SJSA1 (cell line): ENCODE measurements at regions not wholly inside any gene's neighbourhood (a gene's known extent, or its start where the extent isn't known, plus 50 kb on each side); places are given as distances from the start of the nearest gene placed in this dataset.

ENCODE experiments used
- DNase-seq, 2 experiments: peaks; one replicate each; pipeline ENCODE4 v3.0.0-alpha.2; 2015 to 2020; ENCODE audit warnings: low spot score in 2 of 2, low read depth in 1 of 2
- H3K27ac ChIP-seq: fragments of 250-450 bp; sonication (Bioruptor Pico); 2 replicates; pipeline ENCODE4 v1.5.1; 2020; ENCODE audit warnings: mild to moderate bottlenecking, moderate library complexity
- H3K27me3 ChIP-seq: fragments of 250-450 bp; sonication (Bioruptor Pico); replicated peaks from 2 replicates; pipeline ENCODE4 v1.5.1; 2020; ENCODE audit warnings: mild to moderate bottlenecking, moderate library complexity
- H3K36me3 ChIP-seq: fragments of 250-450 bp; sonication (Bioruptor Pico); 2 replicates; pipeline ENCODE4 v1.5.1; 2020; ENCODE audit warnings: mild to moderate bottlenecking
- H3K4me1 ChIP-seq: fragments of 250-450 bp; sonication (Bioruptor Pico); replicated peaks from 2 replicates; pipeline ENCODE4 v1.6.1; 2021; ENCODE audit warnings: mild to moderate bottlenecking
- H3K4me3 ChIP-seq: fragments of 250-450 bp; sonication (Bioruptor Pico); 2 replicates; pipeline ENCODE4 v1.5.1; 2020; ENCODE audit warnings: mild to moderate bottlenecking
- H3K9me3 ChIP-seq: fragments of 250-450 bp; sonication (Bioruptor Pico); replicated peaks from 2 replicates; pipeline ENCODE4 v1.5.1; 2020; ENCODE audit warnings: mild to moderate bottlenecking

- DNase-seq = no peak
- no peaks in the 10 kb centered on the region for H3K9me3 ChIP-seq
- no peaks in the 10 kb centered on the region for H3K4me1 ChIP-seq
- no peak overlapping the region for H3K27ac ChIP-seq
- peaks cover 28% of the 10 kb centered on the region for H3K27me3 ChIP-seq
- no peak overlapping the region for H3K4me3 ChIP-seq
- H3K36me3 ChIP-seq = no peaks in the 10 kb centered on the region
Measured at GRCh38 chr2:239514754-239515530, 114.1 kb upstream of the HDAC4 start.

- no peaks in the 10 kb centered on the region for H3K9me3 ChIP-seq
- no peak overlapping the region for H3K27ac ChIP-seq
- no peak overlapping the region for H3K4me3 ChIP-seq
- no peaks in the 10 kb centered on the region for H3K36me3 ChIP-seq
- DNase-seq = no peak
- no peaks in the 10 kb centered on the region for H3K4me1 ChIP-seq
- H3K27me3 ChIP-seq = peaks cover 24% of the 10 kb centered on the region
Measured at GRCh38 chr2:239512054-239512453, 111.2 kb upstream of the HDAC4 start.

GRCh38 chr2:239509373-239510143, 108.7 kb upstream of the HDAC4 start:
- H3K4me1 ChIP-seq = no peaks in the 10 kb centered on the region

DNA sequence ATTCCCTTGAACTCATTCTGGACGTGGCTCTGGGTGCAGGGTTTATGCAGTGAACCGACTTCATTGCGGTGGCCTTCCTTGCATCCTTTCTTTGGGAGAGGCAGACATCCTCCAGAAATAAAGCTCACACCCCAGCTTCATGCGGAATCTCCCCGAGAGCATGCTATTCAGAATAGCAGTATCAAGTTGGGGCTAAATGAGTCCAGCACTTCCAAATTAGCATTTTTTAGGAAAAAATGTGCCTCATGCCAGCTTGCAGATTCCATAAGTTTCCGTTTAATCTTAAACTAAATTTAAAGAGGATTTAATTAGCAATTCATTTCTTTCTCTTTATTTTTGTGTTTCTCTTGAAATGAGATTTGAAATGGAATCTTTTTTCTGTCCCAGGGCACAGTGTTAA, 107.4 kb upstream of the HDAC4 start:
- Histone ChIP-seq H3K27me3 (peaks cover 21% of the 10 kb centered on the region; the same call in 1 of the 2 replicates), H3K36me3 (no peaks in the 10 kb centered on the region), H3K4me1 (no peaks in the 10 kb centered on the region), H3K9me3 (no peaks in the 10 kb centered on the region), H3K27ac (no peak overlapping the region), H3K4me3 (no peak overlapping the region)
- DNase-seq = no peak

More at GRCh38 chr2:239509373-239510143, 108.7 kb upstream of the HDAC4 start:
- no peak for DNase-seq
- H3K27me3 ChIP-seq = peaks cover 21% of the 10 kb centered on the region
- no peaks in the 10 kb centered on the region for H3K36me3 ChIP-seq
- no peak overlapping the region for H3K27ac ChIP-seq
- no peak overlapping the region for H3K4me3 ChIP-seq
- no peaks in the 10 kb centered on the region for H3K9me3 ChIP-seq

DNA sequence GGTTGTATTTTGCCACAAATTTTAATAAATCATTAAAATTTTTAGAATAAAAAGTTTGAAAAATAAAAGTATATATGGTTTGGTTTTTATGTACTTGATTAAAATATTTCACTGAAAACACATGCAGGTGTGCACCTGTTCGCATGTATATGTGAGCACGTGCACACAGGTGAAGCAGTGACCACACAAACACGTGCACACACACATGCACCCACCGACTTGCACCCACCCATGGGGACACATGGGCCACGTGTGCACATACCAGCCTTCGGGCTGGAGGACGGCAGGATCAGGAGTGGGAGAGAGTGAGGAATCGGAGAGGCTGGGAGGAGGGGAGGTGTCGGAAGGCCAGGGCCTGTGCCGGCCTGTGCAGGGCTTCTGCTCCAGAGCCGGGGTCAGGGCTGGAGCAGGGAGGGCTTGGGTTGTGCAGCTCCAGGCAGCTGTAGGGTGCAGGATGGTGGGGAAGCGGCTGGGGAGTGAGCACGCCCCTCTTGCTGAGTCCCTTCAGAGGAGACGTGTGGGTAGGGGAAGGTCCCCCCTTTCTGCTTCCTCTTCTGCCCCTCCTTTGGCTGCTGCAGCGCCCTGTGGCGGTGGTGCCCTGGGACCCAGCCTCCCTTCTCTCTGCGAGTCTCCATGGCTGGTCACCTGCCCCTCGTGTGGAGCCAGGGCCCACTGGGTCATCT, 106.9 kb upstream of the HDAC4 start:
- Histone ChIP-seq H3K36me3 (no peaks in the 10 kb centered on the region), H3K9me3 (no peaks in the 10 kb centered on the region), H3K4me3 (no peak overlapping the region), H3K27me3 (peaks cover 17% of the 10 kb centered on the region; the same call in 1 of the 2 replicates), H3K27ac (no peak overlapping the region), H3K4me1 (no peaks in the 10 kb centered on the region)
- no peak for DNase-seq

DNA sequence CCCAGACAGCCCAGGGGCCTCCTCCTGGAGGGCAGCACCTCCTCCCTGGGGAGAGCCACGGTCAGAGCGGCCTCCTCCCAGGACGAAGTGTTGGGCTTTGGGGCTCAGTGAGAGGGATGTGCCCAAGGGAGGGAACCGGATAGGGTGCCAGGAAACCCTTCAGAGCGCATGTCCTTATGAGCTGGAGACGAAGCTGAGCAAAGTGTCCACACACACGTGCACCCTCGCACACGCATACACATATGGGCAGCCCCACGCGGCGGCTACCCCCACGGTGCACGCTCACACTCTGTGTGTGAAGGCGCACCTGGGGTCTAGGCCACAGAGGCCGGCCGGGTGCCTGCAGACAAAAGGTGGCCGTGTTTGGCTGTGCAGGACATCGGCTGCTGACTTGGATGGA, 106.1 kb upstream of the HDAC4 start:
- Histone ChIP-seq H3K9me3 (no peaks in the 10 kb centered on the region), H3K36me3 (no peaks in the 10 kb centered on the region), H3K4me1 (no peaks in the 10 kb centered on the region), H3K27ac (no peak overlapping the region), H3K4me3 (no peak overlapping the region), H3K27me3 (peaks cover 15% of the 10 kb centered on the region; the same call in 1 of the 2 replicates)
- DNase-seq = no peak

GRCh38 chr2:239506101-239506857, 105.5 kb upstream of the HDAC4 start:
- Histone ChIP-seq H3K27ac (no peak overlapping the region), H3K4me1 (no peaks in the 10 kb centered on the region), H3K4me3 (no peak overlapping the region), H3K9me3 (no peaks in the 10 kb centered on the region), H3K27me3 (peaks cover 15% of the 10 kb centered on the region; the same call in 1 of the 2 replicates), H3K36me3 (no peaks in the 10 kb centered on the region)
- DNase-seq = no peak

GRCh38 chr2:239504643-239505235, 103.9 kb upstream of the HDAC4 start:
- Histone ChIP-seq H3K27ac (no peak overlapping the region), H3K27me3 (peaks cover 20% of the 10 kb centered on the region), H3K4me3 (no peak overlapping the region), H3K9me3 (no peaks in the 10 kb centered on the region), H3K4me1 (no peaks in the 10 kb centered on the region), H3K36me3 (no peaks in the 10 kb centered on the region)
- DNase-seq = no peak

GRCh38 chr2:239502430-239503186, 101.8 kb upstream of the HDAC4 start:
- DNase-seq = no peak
- Histone ChIP-seq H3K9me3 (no peaks in the 10 kb centered on the region), H3K27me3 (peaks cover 22% of the 10 kb centered on the region), H3K27ac (no peak overlapping the region), H3K36me3 (no peaks in the 10 kb centered on the region), H3K4me3 (no peak overlapping the region), H3K4me1 (no peaks in the 10 kb centered on the region)

GRCh38 chr2:239500574-239501550, 100.0 kb upstream of the HDAC4 start:
- Histone ChIP-seq H3K4me1 (no peaks in the 10 kb centered on the region), H3K27ac (no peak overlapping the region), H3K36me3 (no peaks in the 10 kb centered on the region), H3K4me3 (no peak overlapping the region), H3K9me3 (no peaks in the 10 kb centered on the region), H3K27me3 (peaks cover 18% of the 10 kb centered on the region)
- no peak for DNase-seq

- H3K36me3 ChIP-seq = no peaks in the 10 kb centered on the region
- no peak overlapping the region for H3K27ac ChIP-seq
- no peak for DNase-seq
- H3K27me3 ChIP-seq = peaks cover 18% of the 10 kb centered on the region
- H3K9me3 ChIP-seq = no peaks in the 10 kb centered on the region
- no peaks in the 10 kb centered on the region for H3K4me1 ChIP-seq
- H3K4me3 ChIP-seq = no peak overlapping the region
Measured at GRCh38 chr2:239499726-239500573, 99.1 kb upstream of the HDAC4 start.
